ENCODE measurements at regions not wholly inside any gene's neighbourhood (a gene's known extent, or its start where the extent isn't known, plus 50 kb on each side); places are given as distances from the start of the nearest gene placed in this dataset.

- TF ChIP-seq CREB1 (IDR thresholded peaks at IDR 0.05) (no peak), CREB1 (CRISPR knock-in tag; IDR thresholded peaks at IDR 0.05) (no peak), NCOA1 (CRISPR knock-in tag; IDR thresholded peaks at IDR 0.05) (no peak), MIXL1 (CRISPR knock-in tag; IDR thresholded peaks at IDR 0.05) (no peak), CTCF (CRISPR knock-in tag; IDR thresholded peaks at IDR 0.05) (peak; percentile 43), ZNF180 (CRISPR knock-in tag; IDR thresholded peaks at IDR 0.05; ENCODE audit: borderline replicate concordance, low read depth) (no peak), SMC3 (IDR thresholded peaks at IDR 0.05; ENCODE audit: low read length) (0 out of 2 replicates have a peak, but pooled peaks have one; percentile 14), MAFK (conservative IDR thresholded peaks at IDR 0.05 in 1 of 2, IDR thresholded peaks at IDR 0.05 in 1 of 2; ENCODE audit: low read length in 2 of 2) (no peak), SUZ12 (IDR thresholded peaks at IDR 0.05; ENCODE audit: low read depth, low read length) (no peak)
Observed at GRCh38 chr2:48016225-48017019, 110.1 kb upstream of the FBXO11 start (continued).

GRCh38 chr2:48017136-48017535 is 110.8 kb upstream of the FBXO11 start:
- no peak overlapping the region for H3K4me3 ChIP-seq (replicated peaks in 1 of 3; ENCODE audit: insufficient read depth in 1 of 3, low read depth in 2 of 3, low read length in 3 of 3)
- H2AFZ ChIP-seq (ENCODE audit: low read length) = no peak overlapping the region
- in situ Hi-C loops (cut with HindIII; ENCODE audit: extremely low pct_ligation_motif_present, low pct_unique_long_range_greater_than_20kb) (no loop called here), intact Hi-C loops (cut with micrococcal nuclease; ENCODE audit: unreplicated experiment) (loop anchor here (5.0 kb wide), 1 partner anchor 160 kb away; no protein-coding TSS in a partner anchor)
- no peaks in the 10 kb centered on the region for H3K9me3 ChIP-seq (ENCODE audit: low read length)
- CTCF ChIA-PET (ENCODE audit: low intra/inter-chr PET ratio, low total read pairs) = interaction anchor here (1.1 kb wide), 1 partner anchor 159 kb away, joined by 4 read pairs; no protein-coding TSS in a partner anchor
- no peak for DNase-seq (ENCODE audit: low spot score)
- no peaks in the 10 kb centered on the region; a peak in 2 of 5 replicates for H3K27me3 ChIP-seq (ENCODE audit: control insufficient read depth in 1 of 2, insufficient read depth in 2 of 2, low read length in 2 of 2)
- POLR2A ChIA-PET = no interaction called here
- no peak overlapping the region for H3K27ac ChIP-seq (ENCODE audit: extremely low read length, insufficient read depth, low read length)
- no peaks in the 10 kb centered on the region for H3K4me1 ChIP-seq (ENCODE audit: insufficient read depth, low read length)
- H4K20me1 ChIP-seq (ENCODE audit: insufficient read depth, low read length) = no peaks in the 10 kb centered on the region
- no peaks in the 10 kb centered on the region for H3K79me2 ChIP-seq (ENCODE audit: insufficient read depth, low read length)
- TF ChIP-seq HNRNPK (IDR thresholded peaks at IDR 0.05; ENCODE audit: low read depth, low read length, poor library complexity, severe bottlenecking) (no peak), ZNF564 (CRISPR knock-in tag; IDR thresholded peaks at IDR 0.05) (no peak), FOXA3 (CRISPR knock-in tag; IDR thresholded peaks at IDR 0.05) (no peak)
- no TSS peak for BruUV-seq (replicated peaks)
- peak; percentile 23; the same call in 1 of the 3 replicates for ATAC-seq
- no peak for FAIRE-seq
- no peak overlapping the region for H3K4me2 ChIP-seq (ENCODE audit: low read depth, low read length)
- H3K36me3 ChIP-seq (replicated peaks in 1 of 2; ENCODE audit: control insufficient read depth in 1 of 2, insufficient read depth in 2 of 2, low read length in 2 of 2) = no peaks in the 10 kb centered on the region
- no peak overlapping the region for H3K9ac ChIP-seq (ENCODE audit: insufficient read depth, low read depth, low read length)
- WGBS (ENCODE audit: low lambda C conversion rate) = 41% methylated on average over 7 of the region's 7 CpGs
